ENCODE measurements at regions not wholly inside any gene's neighbourhood (a gene's known extent, or its start where the extent isn't known, plus 50 kb on each side); places are given as distances from the start of the nearest gene placed in this dataset.

DNA sequence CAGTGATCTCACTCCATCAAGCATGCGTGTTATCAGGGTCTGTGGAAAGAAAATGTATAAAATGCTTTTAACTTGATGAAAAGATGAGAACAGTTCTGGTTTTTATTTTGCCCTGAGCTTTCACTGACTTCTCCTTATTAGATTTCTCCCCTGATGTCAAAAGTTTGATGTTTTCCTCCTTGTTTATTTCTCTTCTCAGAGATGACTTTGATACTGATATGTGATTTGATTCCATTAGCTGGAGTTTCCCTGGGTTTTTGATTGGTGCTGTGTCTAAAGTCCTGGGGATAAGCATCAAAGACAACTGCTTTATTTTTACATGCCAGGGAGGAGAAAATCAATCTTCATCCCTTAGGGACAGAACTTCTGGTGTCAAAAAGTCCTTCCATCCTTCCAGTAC is 510.0 kb downstream of the KCTD16 start:
- intact Hi-C loops (cut with micrococcal nuclease) (no loop called here), in situ Hi-C loops (cut with MboI; ENCODE audit: low sequenced_read_pairs) (no loop called here), dilution Hi-C loops (cut with HindIII; ENCODE audit: low sequenced_read_pairs, unreplicated experiment) (no loop called here)
- H4K5ac ChIP-seq (ENCODE audit: low read depth, low read length) = no peak overlapping the region
- no peak overlapping the region for H2BK15ac ChIP-seq (ENCODE audit: low read depth, low read length)
- no peak overlapping the region for H3K27ac ChIP-seq (ENCODE audit: insufficient read depth, low read length)
- H3K4me1 ChIP-seq (ENCODE audit: control insufficient read depth, insufficient read depth, low read length) = no peaks in the 10 kb centered on the region
- no peak overlapping the region for H2BK5ac ChIP-seq (ENCODE audit: low read depth, low read length, poor library complexity, severe bottlenecking)
- ChIA-PET POLR2A (ENCODE audit: unreplicated experiment) (no interaction called here), CTCF (no interaction called here)
- H4K8ac ChIP-seq (ENCODE audit: low read depth in 2 of 2, low read length in 2 of 2) = no peak overlapping the region
- H3K27me3 ChIP-seq (ENCODE audit: control insufficient read depth, insufficient read depth, low read length) = no peaks in the 10 kb centered on the region
- H3K23ac ChIP-seq (ENCODE audit: low read depth, low read length) = no peak overlapping the region
- no peak overlapping the region for H3K4me3 ChIP-seq (ENCODE audit: insufficient read depth, low read depth, low read length)
- H3K36me3 ChIP-seq (ENCODE audit: control insufficient read depth, insufficient read depth, low read length) = no peaks in the 10 kb centered on the region
- no peak overlapping the region for H3K18ac ChIP-seq (ENCODE audit: low read depth, low read length)
- no peak overlapping the region for H3K4me2 ChIP-seq (ENCODE audit: low read depth, low read length)
- ATAC-seq (ENCODE audit: low read depth) (no peak), DNase-seq (no peak)
- H3K14ac ChIP-seq (replicated peaks; ENCODE audit: low read depth, low read length) = no peak overlapping the region
- no peaks in the 10 kb centered on the region for H3K9me1 ChIP-seq (ENCODE audit: insufficient read depth, low read length)
- no TSS peak for BruUV-seq (replicated peaks)
- WGBS, 2 experiments (ENCODE audit: extremely low coverage in 2 of 2, insufficient read length in 1 of 2) = no CpG with 5 or more reads among the region's 1 CpG
- H4K91ac ChIP-seq (ENCODE audit: insufficient read depth, low read depth, low read length) = no peak overlapping the region
- no peak overlapping the region for H3K4ac ChIP-seq (ENCODE audit: low read depth, low read length)
- no peak overlapping the region for H2AK5ac ChIP-seq (ENCODE audit: low read depth, low read length)
- H3K9ac ChIP-seq (ENCODE audit: low read depth, low read length) = no peak overlapping the region
- H3K9me3 ChIP-seq (ENCODE audit: control insufficient read depth, insufficient read depth, low read length) = no peaks in the 10 kb centered on the region
- H2AK9ac ChIP-seq (replicated peaks; ENCODE audit: low read depth, low read length, poor library complexity) = no peak overlapping the region
- no peak overlapping the region for H3K56ac ChIP-seq (ENCODE audit: extremely low read depth, insufficient read depth, low read length)
- no peaks in the 10 kb centered on the region for H4K20me1 ChIP-seq (ENCODE audit: insufficient read depth, low read length)
- no peak overlapping the region for H2BK120ac ChIP-seq (ENCODE audit: low read depth, low read length)
- no peaks in the 10 kb centered on the region for H3K79me1 ChIP-seq (ENCODE audit: low read depth in 1 of 2, low read length in 2 of 2)
- TF ChIP-seq NFE2L2 (IDR thresholded peaks at IDR 0.05; ENCODE audit: low read depth, low read length) = no peak
- no peak overlapping the region for H2AFZ ChIP-seq (replicated peaks; ENCODE audit: low read length, poor library complexity)
- H2BK20ac ChIP-seq (ENCODE audit: low read depth, low read length) = no peak overlapping the region

All from IMR-90 (cell line).